PFSK-1 (cell line): ENCODE measurements at regions not wholly inside any gene's neighbourhood (a gene's known extent, or its start where the extent isn't known, plus 50 kb on each side); places are given as distances from the start of the nearest gene placed in this dataset.

Source experiments
- FOXP2 ChIP-seq: optimal IDR thresholded peaks from 2 replicates; pipeline ENCODE3; 2011; ENCODE audit warnings: borderline replicate concordance, control low read depth, inconsistent platforms; ENCODE audit not compliant: insufficient read depth; ENCODE audit errors: extremely low read length, extremely low read depth
- POLR2AphosphoS5 ChIP-seq: IDR thresholded peaks from 2 replicates; pipeline ENCODE4 v1.6.1; 2012; ENCODE audit warnings: low read depth, mild to moderate bottlenecking, control low read depth, low read length, moderate library complexity
- REST ChIP-seq, 2 experiments: IDR thresholded peaks; 2 replicates each; pipeline versions ENCODE4 v1.6.1 to v1.8.0; 2011 to 2012; ENCODE audit warnings: low read depth in 2 of 2, low read length in 2 of 2, control low read depth in 1 of 2, inconsistent platforms in 1 of 2, mild to moderate bottlenecking in 1 of 2, moderate library complexity in 1 of 2; ENCODE audit not compliant: insufficient read depth in 1 of 2
- SIN3A ChIP-seq: IDR thresholded peaks from 2 replicates; pipeline ENCODE4 v1.6.1; 2012; ENCODE audit warnings: mild to moderate bottlenecking, low read length, moderate library complexity, borderline replicate concordance; ENCODE audit not compliant: insufficient read depth
- TAF1 ChIP-seq: IDR thresholded peaks from 2 replicates; pipeline ENCODE4 v1.6.1; 2012; ENCODE audit warnings: low read length, control low read depth, borderline replicate concordance; ENCODE audit not compliant: insufficient read depth

- no peak for TF ChIP-seq SIN3A
- no peak for TF ChIP-seq POLR2AphosphoS5
- no peak for TF ChIP-seq REST (IDR thresholded peaks at IDR 0.05; ENCODE audit: insufficient read depth in 1 of 2, low read depth in 2 of 2, low read length in 2 of 2)
- TF ChIP-seq FOXP2, result no peak
- TF ChIP-seq TAF1, result no peak
Measured at GRCh38 chr12:89238593-89238992, 113.7 kb downstream of the DUSP6 start.

GRCh38 chr12:89237763-89238162 is 114.5 kb downstream of the DUSP6 start:
- no peak for TF ChIP-seq TAF1
- TF ChIP-seq REST (IDR thresholded peaks at IDR 0.05; ENCODE audit: insufficient read depth in 1 of 2, low read depth in 2 of 2, low read length in 2 of 2), result no peak
- TF ChIP-seq SIN3A, result no peak
- TF ChIP-seq FOXP2, result no peak
- no peak for TF ChIP-seq POLR2AphosphoS5

GRCh38 chr12:89236748-89237383 is 115.4 kb downstream of the DUSP6 start:
- TF ChIP-seq REST (IDR thresholded peaks at IDR 0.05; ENCODE audit: insufficient read depth in 1 of 2, low read depth in 2 of 2, low read length in 2 of 2) (no peak), TAF1 (no peak), FOXP2 (no peak), POLR2AphosphoS5 (no peak), SIN3A (no peak)

GRCh38 chr12:89236237-89236636 is 116.1 kb downstream of the DUSP6 start:
- TF ChIP-seq REST (IDR thresholded peaks at IDR 0.05; ENCODE audit: insufficient read depth in 1 of 2, low read depth in 2 of 2, low read length in 2 of 2) (no peak), TAF1 (no peak), FOXP2 (no peak), SIN3A (no peak), POLR2AphosphoS5 (no peak)
